Activated CD4-positive, alpha-beta T cell treated with anti-CD3 and anti-CD28 coated beads, Interleukin-2, Interleukin-6, amounts not matched to agents 100 ng/mL and 50 ng/mL, durations not matched to agents 16 hours and 8 hours (primary cell): ENCODE measurements at regions not wholly inside any gene's neighbourhood (a gene's known extent, or its start where the extent isn't known, plus 50 kb on each side); places are given as distances from the start of the nearest gene placed in this dataset.
"Not testable (repeated sequence)": the region's sequence is repeated elsewhere in the genome, so short reads cannot be mapped to it uniquely, and the experiment has no call there.

Experiments
- DNase-seq: peaks from one replicate; pipeline ENCODE4 v3.0.0-alpha.2; 2020

GRCh38 chr12:127912035-127912665 is 354.8 kb upstream of the TMEM132C start:
- no peak for DNase-seq

- no peak for DNase-seq
Observed at GRCh38 chr12:127923501-127923900, 343.5 kb upstream of the TMEM132C start.

GRCh38 chr12:127925971-127926370 is 341.0 kb upstream of the TMEM132C start:
- no peak for DNase-seq

- no peak for DNase-seq
Observed at GRCh38 chr12:127928178-127928577, 338.8 kb upstream of the TMEM132C start.

GRCh38 chr12:127928615-127929571 is 338.1 kb upstream of the TMEM132C start:
- DNase-seq, result no peak

GRCh38 chr12:127930122-127930521 is 336.8 kb upstream of the TMEM132C start:
- DNase-seq, result no peak

GRCh38 chr12:127934409-127934808 is 332.6 kb upstream of the TMEM132C start:
- DNase-seq, result no peak

GRCh38 chr12:127936463-127936862 is 330.5 kb upstream of the TMEM132C start:
- DNase-seq, result no peak

GRCh38 chr12:127941332-127941731 is 325.6 kb upstream of the TMEM132C start:
- DNase-seq, result no peak

GRCh38 chr12:127942981-127943380 is 324.0 kb upstream of the TMEM132C start:
- DNase-seq, result no peak

GRCh38 chr12:127943481-127944210 is 323.3 kb upstream of the TMEM132C start:
- DNase-seq, result no peak

GRCh38 chr12:127944211-127944899 is 322.6 kb upstream of the TMEM132C start:
- no peak for DNase-seq

- no peak for DNase-seq
Observed at GRCh38 chr12:127957001-127957660, 309.8 kb upstream of the TMEM132C start.

GRCh38 chr12:127962303-127962702 is 304.7 kb upstream of the TMEM132C start:
- no peak for DNase-seq

GRCh38 chr12:127963933-127964332 is 303.0 kb upstream of the TMEM132C start:
- DNase-seq, result no peak

GRCh38 chr12:127964717-127965116 is 302.3 kb upstream of the TMEM132C start:
- no peak for DNase-seq

- DNase-seq, result no peak
Observed at GRCh38 chr12:127966331-127966730, 300.6 kb upstream of the TMEM132C start.

GRCh38 chr12:127970491-127970890 is 296.5 kb upstream of the TMEM132C start:
- DNase-seq, result no peak

- DNase-seq, result no peak
Observed at GRCh38 chr12:127980585-127980984, 286.4 kb upstream of the TMEM132C start.

GRCh38 chr12:127981875-127982274 is 285.1 kb upstream of the TMEM132C start:
- no peak for DNase-seq

GRCh38 chr12:127983213-127983791 is 283.7 kb upstream of the TMEM132C start:
- not testable (repeated sequence) for DNase-seq
